Endothelial cell of umbilical vein (primary cell): ENCODE measurements at regions not wholly inside any gene's neighbourhood (a gene's known extent, or its start where the extent isn't known, plus 50 kb on each side); places are given as distances from the start of the nearest gene placed in this dataset.

ENCODE experiments used
- BruUV-seq: library from RNA; stranded (reverse); fragments of 400-500 nt; replicated peaks from 2 replicates; lab custom pipeline; 2021; lab: Mats Ljungman, UMichigan
- CTCF ChIA-PET: fragments of 300-600, 350-600 bp; sonication (Branson Sonifier 250); formaldehyde crosslinking; loops from one replicate; lab custom pipeline; 2021; ENCODE audit warnings: antibody characterized with exemption, inconsistent platforms; lab: Charles Lee
- POLR2A ChIA-PET: fragments of 300-600, 350-600 bp; sonication (Branson Sonifier 250); formaldehyde crosslinking; loops from one replicate; lab custom pipeline; 2021; ENCODE audit warnings: antibody characterized with exemption, inconsistent platforms; lab: Charles Lee
- DNase-seq: peaks from one replicate; pipeline ENCODE4 v3.0.0-alpha.2; 2011; ENCODE audit warnings: low read depth, low spot score
- FAIRE-seq: peaks from 2 replicates; lab custom pipeline; 2011; peaks lifted over from hg19 to GRCh38; lab: Jason Lieb, UNC
- H2AFZ ChIP-seq: 2 replicates; pipeline ENCODE4 v1.6.0; 2012; ENCODE audit warnings: low read depth, low read length, control low read depth, inconsistent platforms
- H3K27ac ChIP-seq: 2 replicates; pipeline ENCODE4 v1.5.1; 2011; ENCODE audit warnings: low read depth, mild to moderate bottlenecking, control low read depth, low read length, moderate library complexity; ENCODE audit not compliant: insufficient read depth
- H3K27me3 ChIP-seq, 2 experiments: 2 replicates each; pipeline versions ENCODE4 v1.6.0 to v1.6.1; 2011; ENCODE audit warnings: low read length in 2 of 2, mixed read lengths in 1 of 2; ENCODE audit not compliant: control insufficient read depth in 2 of 2, insufficient read depth in 2 of 2
- H3K36me3 ChIP-seq, 2 experiments: 2 replicates in 1 of 2; 3 replicates in 1 of 2; pipeline ENCODE4 v1.5.1; 2011; ENCODE audit warnings: low read length in 2 of 2, mild to moderate bottlenecking in 1 of 2, moderate library complexity in 1 of 2; ENCODE audit not compliant: control insufficient read depth in 2 of 2, insufficient read depth in 2 of 2; ENCODE audit errors: extremely low read depth in 1 of 2
- H3K4me1 ChIP-seq: 3 replicates; pipeline ENCODE4 v1.5.1; 2011; ENCODE audit warnings: mild to moderate bottlenecking, low read length; ENCODE audit not compliant: control insufficient read depth, insufficient read depth; ENCODE audit errors: extremely low read depth
- H3K4me2 ChIP-seq: 2 replicates; pipeline ENCODE4 v1.6.1; 2011; ENCODE audit warnings: low read length, control low read depth, mixed read lengths; ENCODE audit not compliant: insufficient read depth
- H3K4me3 ChIP-seq, 3 experiments: fragments of 200-600 bp in 1 of 3; sonication (generic), shearing (Covaris generic) in 1 of 3; replicated peaks in 1 of 3; 2 replicates each; pipeline ENCODE4 v1.5.1; 2011 to 2016; ENCODE audit warnings: control low read depth in 3 of 3, low read length in 3 of 3, mild to moderate bottlenecking in 2 of 3, inconsistent platforms in 1 of 3, low read depth in 1 of 3, moderate library complexity in 1 of 3; ENCODE audit not compliant: insufficient read depth in 1 of 3
- H3K79me2 ChIP-seq: 2 replicates; pipeline ENCODE4 v1.6.0; 2012; ENCODE audit warnings: low read length, inconsistent platforms; ENCODE audit not compliant: control insufficient read depth, insufficient read depth
- H3K9ac ChIP-seq: replicated peaks from 2 replicates; pipeline ENCODE3; 2011; ENCODE audit warnings: low read length, control low read depth; ENCODE audit not compliant: insufficient read depth; ENCODE audit errors: extremely low read depth
- H3K9me1 ChIP-seq: replicated peaks from 3 replicates; pipeline ENCODE4 v1.6.0; 2011; ENCODE audit warnings: mild to moderate bottlenecking, low read length; ENCODE audit not compliant: control insufficient read depth, insufficient read depth; ENCODE audit errors: extremely low read depth
- H3K9me3 ChIP-seq: replicated peaks from 2 replicates; pipeline ENCODE4 v1.5.1; 2012; ENCODE audit warnings: low read length, inconsistent platforms; ENCODE audit not compliant: control insufficient read depth, insufficient read depth
- H4K20me1 ChIP-seq: replicated peaks from 2 replicates; pipeline ENCODE3; 2011; ENCODE audit warnings: mild to moderate bottlenecking, low read length; ENCODE audit not compliant: control insufficient read depth, insufficient read depth; ENCODE audit errors: extremely low read depth
- CTCF ChIP-seq, 2 donors: IDR thresholded peaks; 1 replicate in 1 of 2; 2 replicates in 1 of 2; pipeline ENCODE4 v1.5.1; 2011; ENCODE audit warnings: low read length in 2 of 2, mild to moderate bottlenecking in 2 of 2, moderate library complexity in 2 of 2, control low read depth in 1 of 2, inconsistent platforms in 1 of 2, low read depth in 1 of 2; ENCODE audit not compliant: insufficient read depth in 1 of 2; ENCODE audit errors: extremely low read depth in 1 of 2
- EZH2 ChIP-seq: IDR thresholded peaks from 2 replicates; pipeline ENCODE4 v1.6.1; 2012; ENCODE audit warnings: borderline replicate concordance, low read depth, mild to moderate bottlenecking, moderate library complexity, low read length, inconsistent platforms; ENCODE audit not compliant: severe bottlenecking
- FOS ChIP-seq: IDR thresholded peaks from 2 replicates; pipeline ENCODE4 v1.6.1; 2011; ENCODE audit warnings: mild to moderate bottlenecking, low read length, moderate library complexity, borderline replicate concordance; ENCODE audit not compliant: insufficient read depth
- GATA2 ChIP-seq: IDR thresholded peaks from 2 replicates; pipeline ENCODE4 v1.7.0; 2011; ENCODE audit warnings: low read depth, mild to moderate bottlenecking, moderate library complexity, mixed read lengths, low read length; ENCODE audit not compliant: insufficient read length, insufficient read depth
- JUN ChIP-seq: IDR thresholded peaks from 2 replicates; pipeline ENCODE4 v1.6.1; 2011; ENCODE audit warnings: borderline replicate concordance, low read depth; ENCODE audit not compliant: insufficient read length, insufficient read depth
- MAX ChIP-seq: IDR thresholded peaks from 2 replicates; pipeline ENCODE4 v1.6.1; 2011; ENCODE audit not compliant: insufficient read depth, insufficient read length
- MYC ChIP-seq: IDR thresholded peaks from one replicate; pipeline ENCODE4 v1.6.1; 2011; ENCODE audit warnings: mild to moderate bottlenecking, low read depth, low read length
- POLR2A ChIP-seq: IDR thresholded peaks from 2 replicates; pipeline ENCODE4 v1.6.1; 2012; ENCODE audit warnings: low read depth, mild to moderate bottlenecking, control low read depth, low read length
- POLR2AphosphoS5 ChIP-seq: IDR thresholded peaks from 2 replicates; pipeline ENCODE4 v1.6.1; 2012; ENCODE audit warnings: low read depth, mild to moderate bottlenecking, control low read depth, low read length, moderate library complexity; ENCODE audit not compliant: insufficient read depth
- dilution Hi-C: fragments of 300-500 bp; cut with MboI; formaldehyde crosslinking; loops from one replicate; pipeline ENCODE4 v1.15.0; 2019; ENCODE audit warnings: low sequenced_read_pairs; ENCODE audit not compliant: extremely low pct_ligation_motif_present
- intact Hi-C: fragments of 100-400 bp; cut with micrococcal nuclease; formaldehyde crosslinking; loops from one replicate; pipeline ENCODE4 v1.10.0; 2022

GRCh38 chr18:52219102-52219501 lies 120.9 kb upstream of the DCC start:
- no peak overlapping the region for H3K27ac ChIP-seq
- ChIA-PET CTCF (no interaction called here), POLR2A (no interaction called here)
- no peak for FAIRE-seq
- no TSS peak for BruUV-seq
- no peaks in the 10 kb centered on the region for H3K79me2 ChIP-seq
- H3K4me3 ChIP-seq = no peak overlapping the region
- H3K9ac ChIP-seq = no peak overlapping the region
- DNase-seq = no peak
- intact Hi-C loops (no loop called here), dilution Hi-C loops (no loop called here)
- peaks cover 3% of the 10 kb centered on the region for H3K9me3 ChIP-seq
- no peaks in the 10 kb centered on the region for H4K20me1 ChIP-seq
- no peak overlapping the region for H2AFZ ChIP-seq
- H3K27me3 ChIP-seq = no peaks in the 10 kb centered on the region
- no peaks in the 10 kb centered on the region for H3K4me1 ChIP-seq
- H3K9me1 ChIP-seq = no peaks in the 10 kb centered on the region
- no peak overlapping the region for H3K4me2 ChIP-seq
- H3K36me3 ChIP-seq = no peaks in the 10 kb centered on the region
- no peak for TF ChIP-seq JUN
- no peak for TF ChIP-seq POLR2A
- no peak for TF ChIP-seq EZH2
- TF ChIP-seq CTCF (IDR thresholded peaks at IDR 0.05; ENCODE audit: extremely low read depth in 1 of 2, insufficient read depth in 1 of 2, low read depth in 1 of 2, low read length in 2 of 2) = no peak
- no peak for TF ChIP-seq MYC
- no peak for TF ChIP-seq POLR2AphosphoS5
- no peak for TF ChIP-seq MAX
- TF ChIP-seq GATA2 = no peak
- no peak for TF ChIP-seq FOS
